Peyer's patch (tissue), 4 donors: ENCODE measurements at regions not wholly inside any gene's neighbourhood (a gene's known extent, or its start where the extent isn't known, plus 50 kb on each side); places are given as distances from the start of the nearest gene placed in this dataset.

Source experiments
- POLR2A ChIP-seq, 2 donors: fragments of 450-650 bp; IDR thresholded peaks; one replicate each; pipeline ENCODE4 v1.5.1; 2017; ENCODE audit warnings: antibody characterized with exemption in 2 of 2, mild to moderate bottlenecking in 2 of 2, moderate library complexity in 2 of 2
- TF ChIP-seq, protein P1 (sequence below), 6 experiments: fragments of 450-650 bp in 4 of 6; fragments of 200-600 bp in 2 of 6; sonication (generic) in 1 of 6; IDR thresholded peaks; one replicate each; pipeline ENCODE4 v1.5.1; 2017 to 2019; ENCODE audit warnings: antibody characterized with exemption in 6 of 6, mild to moderate bottlenecking in 3 of 6, moderate library complexity in 1 of 6

- no peak for TF ChIP-seq POLR2A (IDR thresholded peaks at IDR 0.05)
- TF ChIP-seq, protein P1, sequence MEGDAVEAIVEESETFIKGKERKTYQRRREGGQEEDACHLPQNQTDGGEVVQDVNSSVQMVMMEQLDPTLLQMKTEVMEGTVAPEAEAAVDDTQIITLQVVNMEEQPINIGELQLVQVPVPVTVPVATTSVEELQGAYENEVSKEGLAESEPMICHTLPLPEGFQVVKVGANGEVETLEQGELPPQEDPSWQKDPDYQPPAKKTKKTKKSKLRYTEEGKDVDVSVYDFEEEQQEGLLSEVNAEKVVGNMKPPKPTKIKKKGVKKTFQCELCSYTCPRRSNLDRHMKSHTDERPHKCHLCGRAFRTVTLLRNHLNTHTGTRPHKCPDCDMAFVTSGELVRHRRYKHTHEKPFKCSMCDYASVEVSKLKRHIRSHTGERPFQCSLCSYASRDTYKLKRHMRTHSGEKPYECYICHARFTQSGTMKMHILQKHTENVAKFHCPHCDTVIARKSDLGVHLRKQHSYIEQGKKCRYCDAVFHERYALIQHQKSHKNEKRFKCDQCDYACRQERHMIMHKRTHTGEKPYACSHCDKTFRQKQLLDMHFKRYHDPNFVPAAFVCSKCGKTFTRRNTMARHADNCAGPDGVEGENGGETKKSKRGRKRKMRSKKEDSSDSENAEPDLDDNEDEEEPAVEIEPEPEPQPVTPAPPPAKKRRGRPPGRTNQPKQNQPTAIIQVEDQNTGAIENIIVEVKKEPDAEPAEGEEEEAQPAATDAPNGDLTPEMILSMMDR (IDR thresholded peaks at IDR 0.05): no peak
These were observed 426.7 kb upstream of the B3GAT1 start for GRCh38 chr11:134838708-134839107.
